IMR-90 (cell line): ENCODE measurements at regions not wholly inside any gene's neighbourhood (a gene's known extent, or its start where the extent isn't known, plus 50 kb on each side); places are given as distances from the start of the nearest gene placed in this dataset.

ENCODE experiments used
- ATAC-seq: fragments of 200-7000 bp; cut with Tn5 transposase; 2 replicates; pipeline ENCODE4 v1.9.1; 2020; ENCODE audit warnings: low read depth, mild to moderate bottlenecking, moderate library complexity
- BruUV-seq: library from RNA; stranded (reverse); fragments of 400-500 nt; replicated peaks from 2 replicates; lab custom pipeline; 2021; lab: Mats Ljungman, UMichigan
- CTCF ChIA-PET: fragments of 300-600 bp; formaldehyde crosslinking; extraction: SDS; loops from one replicate; lab custom pipeline; 2021; ENCODE audit warnings: antibody characterized with exemption; lab: Yijun Ruan, JAX
- POLR2A ChIA-PET: fragments of 300-600 bp; sonication (Branson Sonifier 250); formaldehyde crosslinking; loops from one replicate; lab custom pipeline; 2022; ENCODE audit warnings: antibody characterized with exemption; ENCODE audit not compliant: unreplicated experiment; lab: Charles Lee
- DNase-seq: peaks from one replicate; pipeline ENCODE4 v3.0.0; 2013
- H2AFZ ChIP-seq: replicated peaks from 2 replicates; pipeline ENCODE3; 2013; ENCODE audit warnings: low read length, mild to moderate bottlenecking; ENCODE audit not compliant: poor library complexity
- H2AK5ac ChIP-seq: 2 replicates; pipeline ENCODE4 v1.6.1; 2013; ENCODE audit warnings: low read depth, low read length, inconsistent platforms
- H2AK9ac ChIP-seq: replicated peaks from 2 replicates; pipeline ENCODE3; 2013; ENCODE audit warnings: mild to moderate bottlenecking, low read depth, low read length, moderate library complexity; ENCODE audit not compliant: poor library complexity
- H2BK120ac ChIP-seq: 2 replicates; pipeline ENCODE4 v1.6.1; 2013; ENCODE audit warnings: low read depth, low read length, inconsistent platforms
- H2BK15ac ChIP-seq: 3 replicates; pipeline ENCODE4 v1.6.1; 2013; ENCODE audit warnings: low read depth, low read length, inconsistent platforms
- H2BK20ac ChIP-seq: 2 replicates; pipeline ENCODE4 v1.6.1; 2013; ENCODE audit warnings: low read depth, mild to moderate bottlenecking, inconsistent platforms, low read length, moderate library complexity
- H2BK5ac ChIP-seq: 2 replicates; pipeline ENCODE4 v1.6.1; 2013; ENCODE audit warnings: mild to moderate bottlenecking, low read depth, low read length, inconsistent platforms; ENCODE audit not compliant: poor library complexity, severe bottlenecking
- H3K14ac ChIP-seq: replicated peaks from 2 replicates; pipeline ENCODE4 v1.6.1; 2013; ENCODE audit warnings: low read depth, low read length, inconsistent platforms
- H3K18ac ChIP-seq: 2 replicates; pipeline ENCODE4 v1.6.1; 2013; ENCODE audit warnings: low read depth, low read length, control low read depth
- H3K23ac ChIP-seq: 2 replicates; pipeline ENCODE4 v1.6.1; 2013; ENCODE audit warnings: low read depth, low read length, inconsistent platforms
- H3K27ac ChIP-seq: 2 replicates; pipeline ENCODE4 v1.5.1; 2013; ENCODE audit warnings: mild to moderate bottlenecking, control low read depth, low read length; ENCODE audit not compliant: insufficient read depth
- H3K27me3 ChIP-seq: 2 replicates; pipeline ENCODE4 v1.6.1; 2013; ENCODE audit warnings: low read length; ENCODE audit not compliant: control insufficient read depth, insufficient read depth
- H3K36me3 ChIP-seq: 2 replicates; pipeline ENCODE4 v1.6.1; 2013; ENCODE audit warnings: low read length, mixed read lengths; ENCODE audit not compliant: control insufficient read depth, insufficient read depth
- H3K4ac ChIP-seq: 2 replicates; pipeline ENCODE4 v1.6.1; 2013; ENCODE audit warnings: low read depth, low read length, inconsistent platforms
- H3K4me1 ChIP-seq: 2 replicates; pipeline ENCODE4 v1.6.1; 2013; ENCODE audit warnings: low read length, mixed read lengths; ENCODE audit not compliant: control insufficient read depth, insufficient read depth
- H3K4me2 ChIP-seq: 2 replicates; pipeline ENCODE4 v1.6.1; 2013; ENCODE audit warnings: low read depth, mild to moderate bottlenecking, control low read depth, low read length, moderate library complexity
- H3K4me3 ChIP-seq: 2 replicates; pipeline ENCODE4 v1.5.1; 2013; ENCODE audit warnings: low read depth, mild to moderate bottlenecking, control low read depth, low read length, moderate library complexity; ENCODE audit not compliant: insufficient read depth
- H3K56ac ChIP-seq: 2 replicates; pipeline ENCODE4 v1.6.1; 2013; ENCODE audit warnings: low read length, inconsistent platforms; ENCODE audit not compliant: insufficient read depth; ENCODE audit errors: extremely low read depth
- H3K79me1 ChIP-seq, 2 experiments: 2 replicates each; pipeline ENCODE4 v1.6.1; 2013; ENCODE audit warnings: low read length in 2 of 2, inconsistent platforms in 1 of 2, low read depth in 1 of 2
- H3K9ac ChIP-seq: 2 replicates; pipeline ENCODE4 v1.6.1; 2013; ENCODE audit warnings: low read depth, low read length, control low read depth
- H3K9me1 ChIP-seq: 2 replicates; pipeline ENCODE4 v1.6.1; 2013; ENCODE audit warnings: low read length, inconsistent platforms; ENCODE audit not compliant: insufficient read depth
- H3K9me3 ChIP-seq: 2 replicates; pipeline ENCODE4 v1.6.1; 2013; ENCODE audit warnings: low read length; ENCODE audit not compliant: control insufficient read depth, insufficient read depth
- H4K20me1 ChIP-seq: 2 replicates; pipeline ENCODE4 v1.6.1; 2013; ENCODE audit warnings: low read length, inconsistent platforms; ENCODE audit not compliant: insufficient read depth
- H4K5ac ChIP-seq: 2 replicates; pipeline ENCODE4 v1.6.1; 2013; ENCODE audit warnings: mild to moderate bottlenecking, low read depth, low read length, control low read depth
- H4K8ac ChIP-seq, 2 experiments: 2 replicates each; pipeline ENCODE4 v1.6.1; 2013; ENCODE audit warnings: low read depth in 2 of 2, low read length in 2 of 2, control low read depth in 1 of 2, inconsistent platforms in 1 of 2
- H4K91ac ChIP-seq: 2 replicates; pipeline ENCODE4 v1.6.1; 2013; ENCODE audit warnings: low read depth, low read length, inconsistent platforms; ENCODE audit not compliant: insufficient read depth
- BHLHE40 ChIP-seq: fragments of 150-350 bp; IDR thresholded peaks from 2 replicates; pipeline ENCODE4 v1.6.1; 2016; ENCODE audit warnings: mild to moderate bottlenecking, low read depth, low read length
- CEBPB ChIP-seq: IDR thresholded peaks from 2 replicates; pipeline ENCODE4 v1.6.1; 2012; ENCODE audit warnings: low read depth, low read length, improper control_type of control experiment
- CTCF ChIP-seq: conservative IDR thresholded peaks from 2 replicates; pipeline ENCODE4 v1.5.1; 2012; ENCODE audit warnings: mild to moderate bottlenecking, low read depth, low read length, improper control_type of control experiment
- FOS ChIP-seq: fragments of 150-350 bp; IDR thresholded peaks from 2 replicates; pipeline ENCODE4 v1.6.1; 2016; ENCODE audit warnings: low read depth, low read length
- MAFK ChIP-seq: IDR thresholded peaks from 2 replicates; pipeline ENCODE4 v1.6.1; 2012; ENCODE audit warnings: low read depth, low read length, improper control_type of control experiment
- MAZ ChIP-seq: IDR thresholded peaks from 2 replicates; pipeline ENCODE4 v1.6.1; 2012; ENCODE audit warnings: low read depth, mild to moderate bottlenecking, low read length, improper control_type of control experiment, moderate library complexity, borderline replicate concordance
- MXI1 ChIP-seq: IDR thresholded peaks from 2 replicates; pipeline ENCODE4 v1.6.1; 2012; ENCODE audit warnings: low read depth, mild to moderate bottlenecking, low read length, moderate library complexity, borderline replicate concordance
- POLR2A ChIP-seq: IDR thresholded peaks from 2 replicates; pipeline ENCODE4 v1.6.1; 2012; ENCODE audit warnings: mild to moderate bottlenecking, low read depth, low read length
- RAD21 ChIP-seq: IDR thresholded peaks from 2 replicates; pipeline ENCODE4 v1.6.1; 2012; ENCODE audit warnings: low read length, improper control_type of control experiment
- RCOR1 ChIP-seq: IDR thresholded peaks from 2 replicates; pipeline ENCODE4 v1.6.1; 2012; ENCODE audit warnings: mild to moderate bottlenecking, low read length, improper control_type of control experiment; ENCODE audit not compliant: insufficient replicate concordance
- RFX5 ChIP-seq: IDR thresholded peaks from 2 replicates; pipeline ENCODE4 v1.8.0; 2012; ENCODE audit warnings: low read depth, mild to moderate bottlenecking, low read length, moderate library complexity
- WGBS, 2 experiments: methylation state at CpG; one replicate each; pipeline versions ENCODE4 v1.1.5 to v1.1.7; 2013; ENCODE audit warnings: missing lambda C conversion rate in 2 of 2; ENCODE audit not compliant: insufficient read length in 1 of 2; ENCODE audit errors: extremely low coverage in 2 of 2; 5-methylcytosine and 5-hydroxymethylcytosine counted together
- dilution Hi-C: fragments of 300-500 bp; cut with HindIII; formaldehyde crosslinking; loops from one replicate; pipeline ENCODE4 v1.14.3; 2018; ENCODE audit warnings: low sequenced_read_pairs; ENCODE audit not compliant: unreplicated experiment
- in situ Hi-C: fragments of 300-500 bp; cut with MboI; formaldehyde crosslinking; loops from 3 replicates; pipeline ENCODE4 v1.14.3; 2019; ENCODE audit warnings: low sequenced_read_pairs, inconsistent platforms, mixed read lengths
- intact Hi-C: fragments of 100-400 bp; cut with micrococcal nuclease; formaldehyde crosslinking; loops from 2 replicates; pipeline ENCODE4 v1.10.0; 2022
- TF ChIP-seq, protein P1 (sequence below): fragments of 150-350 bp; IDR thresholded peaks from 2 replicates; pipeline ENCODE4 v1.6.1; 2016; ENCODE audit warnings: low read depth, mild to moderate bottlenecking, low read length, moderate library complexity, borderline replicate concordance
- TF ChIP-seq, protein P2 (sequence below): fragments of 150-350 bp; IDR thresholded peaks from 2 replicates; pipeline ENCODE4 v1.6.1; 2017; ENCODE audit warnings: mild to moderate bottlenecking, antibody characterized with exemption, low read length, low read depth

DNA sequence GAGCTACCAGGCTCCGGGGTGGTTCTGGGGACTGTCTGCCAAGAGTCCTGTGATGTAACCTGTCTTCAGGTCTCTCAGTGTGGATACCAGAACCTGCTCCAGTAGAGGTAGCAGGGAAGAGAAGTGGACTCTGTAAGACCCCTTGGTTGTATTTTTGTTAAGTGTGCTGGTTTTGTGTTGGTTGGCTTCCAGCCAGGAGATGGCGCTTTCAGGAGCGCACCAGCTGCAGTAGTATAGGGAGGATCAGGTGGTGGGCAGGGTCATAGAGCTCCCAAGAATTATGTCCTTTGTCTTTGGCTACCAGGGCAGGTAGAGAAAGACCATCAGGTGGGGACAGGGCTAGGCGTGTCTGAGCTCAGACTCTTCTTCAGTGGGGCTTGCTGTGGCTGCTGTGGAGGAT, 1147.2 kb upstream of the ADGRL4 start:
- Histone ChIP-seq H2BK20ac (no peak overlapping the region), H4K5ac (no peak overlapping the region), H3K56ac (no peak overlapping the region), H3K4ac (no peak overlapping the region), H3K18ac (no peak overlapping the region), H3K27me3 (no peaks in the 10 kb centered on the region), H3K27ac (no peak overlapping the region), H2BK5ac (no peak overlapping the region), H3K9me1 (no peaks in the 10 kb centered on the region), H3K9me3 (no peaks in the 10 kb centered on the region), H3K14ac (no peak overlapping the region), H2BK120ac (no peak overlapping the region), H3K23ac (no peak overlapping the region), H3K36me3 (no peaks in the 10 kb centered on the region), H2AFZ (no peak overlapping the region), H3K9ac (no peak overlapping the region), H3K4me1 (no peaks in the 10 kb centered on the region), H2BK15ac (no peak overlapping the region), H3K4me2 (no peak overlapping the region), H2AK9ac (no peak overlapping the region), H4K8ac (no peak overlapping the region), H3K4me3 (no peak overlapping the region), H3K79me1 (no peaks in the 10 kb centered on the region), H2AK5ac (no peak overlapping the region), H4K20me1 (no peaks in the 10 kb centered on the region), H4K91ac (no peak overlapping the region)
- BruUV-seq: no TSS peak
- ATAC-seq: no peak
- no CpG with 5 or more reads among the region's 4 CpGs for WGBS, 2 experiments
- POLR2A ChIA-PET: no interaction called here
- in situ Hi-C loops: no loop called here
- no peak for DNase-seq
- CTCF ChIA-PET: no interaction called here
- dilution Hi-C loops: no loop called here
- intact Hi-C loops: no loop called here
- no peak for TF ChIP-seq RAD21
- no peak for TF ChIP-seq FOS
- TF ChIP-seq MAZ: no peak
- no peak for TF ChIP-seq CEBPB
- TF ChIP-seq POLR2A: no peak
- TF ChIP-seq RCOR1: no peak
- no peak for TF ChIP-seq BHLHE40
- TF ChIP-seq, protein P1, sequence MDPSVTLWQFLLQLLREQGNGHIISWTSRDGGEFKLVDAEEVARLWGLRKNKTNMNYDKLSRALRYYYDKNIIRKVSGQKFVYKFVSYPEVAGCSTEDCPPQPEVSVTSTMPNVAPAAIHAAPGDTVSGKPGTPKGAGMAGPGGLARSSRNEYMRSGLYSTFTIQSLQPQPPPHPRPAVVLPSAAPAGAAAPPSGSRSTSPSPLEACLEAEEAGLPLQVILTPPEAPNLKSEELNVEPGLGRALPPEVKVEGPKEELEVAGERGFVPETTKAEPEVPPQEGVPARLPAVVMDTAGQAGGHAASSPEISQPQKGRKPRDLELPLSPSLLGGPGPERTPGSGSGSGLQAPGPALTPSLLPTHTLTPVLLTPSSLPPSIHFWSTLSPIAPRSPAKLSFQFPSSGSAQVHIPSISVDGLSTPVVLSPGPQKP: no peak
- no peak for TF ChIP-seq MAFK
- TF ChIP-seq, protein P2, sequence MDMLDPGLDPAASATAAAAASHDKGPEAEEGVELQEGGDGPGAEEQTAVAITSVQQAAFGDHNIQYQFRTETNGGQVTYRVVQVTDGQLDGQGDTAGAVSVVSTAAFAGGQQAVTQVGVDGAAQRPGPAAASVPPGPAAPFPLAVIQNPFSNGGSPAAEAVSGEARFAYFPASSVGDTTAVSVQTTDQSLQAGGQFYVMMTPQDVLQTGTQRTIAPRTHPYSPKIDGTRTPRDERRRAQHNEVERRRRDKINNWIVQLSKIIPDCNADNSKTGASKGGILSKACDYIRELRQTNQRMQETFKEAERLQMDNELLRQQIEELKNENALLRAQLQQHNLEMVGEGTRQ: no peak
- no peak for TF ChIP-seq MXI1
- no peak for TF ChIP-seq RFX5
- no peak for TF ChIP-seq CTCF
